RPMI7951 (cell line): ENCODE measurements at regions not wholly inside any gene's neighbourhood (a gene's known extent, or its start where the extent isn't known, plus 50 kb on each side); places are given as distances from the start of the nearest gene placed in this dataset.
"Not testable (repeated sequence)": the region's sequence is repeated elsewhere in the genome, so short reads cannot be mapped to it uniquely, and the experiment has no call there.

Source experiments
- DNase-seq: peaks from one replicate; pipeline ENCODE4 v3.0.0-alpha.2; 2012; ENCODE audit warnings: low read depth

DNA sequence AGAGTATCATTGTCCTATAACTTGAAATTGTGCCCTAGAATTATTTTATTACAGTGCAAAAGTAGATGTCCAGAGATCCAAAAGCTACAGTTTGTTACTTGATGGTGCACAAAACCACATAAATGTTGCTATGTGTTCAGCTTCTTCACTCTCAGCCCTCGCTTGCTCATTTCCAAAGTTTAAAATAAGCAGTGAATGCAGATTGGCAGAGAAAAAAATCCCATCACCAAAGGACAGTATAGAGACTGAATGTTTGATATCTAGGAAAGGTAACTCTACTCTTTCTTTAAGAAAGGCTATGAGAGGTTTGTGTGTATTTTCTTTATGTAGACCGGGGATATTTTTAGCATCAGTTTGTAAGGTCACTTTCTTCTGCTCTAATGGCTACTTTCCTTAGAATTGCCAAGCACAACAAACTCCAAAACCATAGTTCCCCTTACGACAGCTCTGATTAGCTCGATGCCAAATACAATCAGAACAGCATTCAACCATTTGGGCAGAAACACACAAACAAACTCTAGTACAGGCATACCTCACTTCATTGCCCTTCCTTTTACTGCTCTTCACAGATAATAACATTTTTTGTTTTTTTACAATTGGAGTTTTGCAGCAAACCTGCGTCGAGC, 164.1 kb upstream of the CCDC54 start:
- no peak for DNase-seq

DNA sequence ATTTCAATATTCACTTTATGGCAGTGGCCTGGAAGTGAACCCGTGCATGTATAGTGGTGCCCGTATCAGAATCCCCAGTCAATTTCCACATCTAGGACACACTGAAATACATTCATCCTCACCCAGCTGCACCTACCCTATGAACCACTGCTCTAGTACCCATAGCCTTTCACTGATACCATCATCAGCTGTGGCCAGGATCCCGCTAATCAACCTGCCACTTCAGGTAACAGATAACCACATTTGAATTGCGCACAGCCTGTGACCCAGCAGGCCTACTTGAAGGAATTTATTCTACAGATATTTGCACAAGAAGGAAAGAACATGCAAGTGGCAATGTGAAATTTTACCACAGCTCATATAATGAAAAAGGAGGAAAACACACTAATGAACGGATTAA, 161.0 kb upstream of the CCDC54 start:
- DNase-seq, result no peak

DNA sequence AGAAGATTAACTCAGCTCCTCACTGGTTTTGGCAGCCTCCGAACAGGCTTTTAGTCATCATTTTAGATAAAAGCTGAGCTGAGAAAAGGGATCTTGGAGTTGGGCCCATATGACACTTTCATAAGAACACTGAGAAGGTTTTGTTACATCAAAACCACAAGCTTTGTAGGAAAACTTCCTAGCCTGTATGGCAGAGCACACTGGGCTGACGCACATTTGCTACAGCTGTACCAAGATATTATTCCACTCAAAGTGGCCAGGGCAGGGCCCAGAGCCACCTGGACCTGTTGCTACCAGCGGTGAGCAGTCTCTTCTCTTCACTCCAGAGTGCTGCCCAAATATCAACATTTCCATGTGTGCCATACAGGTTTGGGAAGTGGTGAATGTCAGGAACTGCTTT, 160.5 kb upstream of the CCDC54 start:
- peak; percentile 98 for DNase-seq

DNA sequence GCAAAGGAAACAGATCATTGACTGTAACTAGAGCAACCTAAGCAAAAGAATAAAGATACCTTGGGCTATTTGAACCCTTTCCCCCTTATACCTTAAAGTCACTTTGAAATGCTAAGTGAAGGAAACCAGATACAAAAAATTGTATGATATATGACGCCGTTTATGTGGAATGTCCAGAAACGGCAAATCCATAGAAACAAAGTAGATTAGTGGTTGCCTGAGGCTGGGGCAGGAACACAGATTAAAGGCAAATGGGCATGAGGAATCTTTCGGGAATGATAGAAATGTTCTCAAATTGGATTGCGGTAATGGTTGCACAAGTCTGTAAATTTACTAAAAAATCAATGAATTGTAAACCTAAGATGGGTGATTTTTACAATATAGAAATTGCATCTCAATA, 160.1 kb upstream of the CCDC54 start:
- DNase-seq, result peak; percentile 97

DNA sequence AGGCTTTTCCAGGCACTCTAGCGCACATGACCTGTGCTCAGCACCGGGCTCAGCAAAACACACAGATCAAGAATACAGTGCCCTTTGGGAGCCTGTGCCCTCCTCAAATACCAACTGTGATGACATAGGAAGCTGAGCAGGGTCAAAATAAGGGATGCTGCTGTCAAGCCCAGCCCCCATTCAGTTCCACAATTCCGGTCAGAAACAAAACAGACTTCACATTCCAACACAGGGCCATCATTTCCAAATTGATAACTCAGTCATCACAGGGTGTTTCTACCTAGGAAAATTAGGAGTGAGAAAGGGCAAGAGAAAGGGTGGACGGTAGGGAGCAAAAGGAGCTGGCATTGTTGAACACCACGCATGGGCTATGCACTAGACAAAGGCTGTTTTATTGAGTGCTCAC, 158.4 kb upstream of the CCDC54 start:
- no peak for DNase-seq

DNA sequence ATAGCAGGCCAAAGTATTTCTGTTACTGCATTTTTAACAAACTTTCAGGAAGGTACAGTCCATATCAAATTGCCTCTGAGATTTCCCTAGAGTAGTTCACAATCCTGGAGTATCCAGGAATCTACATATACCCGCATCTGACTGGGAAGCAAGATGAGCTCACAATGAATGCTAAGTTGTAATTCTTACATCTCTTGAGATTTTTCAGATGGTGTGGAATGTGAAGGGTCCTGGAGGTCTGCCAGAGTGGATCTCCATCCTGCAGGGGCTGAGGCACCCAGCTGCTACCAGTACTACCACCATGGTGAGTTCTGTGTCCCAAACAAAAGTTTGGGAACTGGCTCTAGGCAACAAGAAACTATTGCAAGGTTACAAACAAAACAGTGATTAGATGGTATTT, 156.7 kb upstream of the CCDC54 start:
- DNase-seq, result no peak

DNA sequence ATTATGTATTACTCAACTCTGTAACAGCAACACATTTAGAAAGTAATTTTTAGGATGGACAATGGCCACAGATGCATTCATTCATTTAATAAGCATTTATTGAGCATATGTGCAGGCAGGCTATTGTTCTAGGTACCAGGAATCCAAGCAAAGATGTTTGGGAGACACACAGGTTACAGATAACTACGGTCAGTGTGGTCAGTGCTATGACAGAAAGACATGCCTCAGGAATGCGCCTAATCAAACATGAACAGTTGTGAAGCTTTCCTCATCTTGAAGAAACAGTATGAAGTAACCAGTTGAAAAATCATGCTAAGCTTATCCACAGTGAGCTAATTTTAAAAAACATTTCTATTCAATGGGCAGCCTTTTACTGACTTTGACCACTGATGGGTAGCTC, 155.4 kb upstream of the CCDC54 start:
- no peak for DNase-seq

DNA sequence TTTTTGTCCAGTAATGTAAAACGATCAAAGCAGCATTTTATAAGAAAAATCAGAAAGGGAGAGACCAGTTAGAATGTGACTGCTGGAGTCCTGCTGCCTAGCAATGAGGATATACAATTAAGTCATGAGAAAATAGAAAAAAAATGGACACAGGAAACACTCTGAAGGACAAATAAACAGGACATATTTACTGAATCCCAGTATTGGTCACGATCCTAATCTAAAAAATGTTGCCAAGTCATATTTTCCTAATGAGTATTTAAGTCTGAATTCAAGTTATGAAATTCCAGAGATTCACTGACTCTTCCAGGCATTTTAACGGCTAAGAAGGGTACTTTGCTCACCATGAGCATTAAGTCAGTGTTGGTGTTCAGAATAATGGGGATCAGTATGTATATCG, 154.3 kb upstream of the CCDC54 start:
- no peak for DNase-seq

DNA sequence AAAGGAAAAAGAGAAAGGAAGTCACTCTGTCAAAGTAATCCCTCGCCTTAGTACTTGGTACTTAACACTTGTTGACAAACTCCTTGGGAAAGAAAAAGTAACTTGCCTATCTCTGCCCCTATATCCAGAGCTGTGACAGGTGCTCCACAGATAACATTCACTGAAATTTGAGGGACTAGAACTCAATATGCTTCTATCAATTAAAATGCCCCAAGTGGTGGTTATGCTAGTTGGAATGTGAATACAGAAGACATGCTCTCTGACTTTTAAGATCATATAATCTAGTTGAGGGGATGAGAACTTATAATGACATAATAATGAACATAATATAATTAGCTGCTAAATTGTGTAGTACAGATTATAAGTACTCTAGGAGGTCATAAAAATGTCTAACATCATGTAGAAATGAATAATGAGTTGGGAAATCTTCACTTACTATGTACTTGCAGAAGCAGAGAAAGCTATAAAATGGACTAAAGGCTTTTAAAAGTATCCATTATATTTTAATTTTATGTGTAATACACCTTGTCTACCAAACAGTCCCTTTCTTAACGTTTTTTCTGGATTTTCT, 153.1 kb upstream of the CCDC54 start:
- DNase-seq, result no peak

DNA sequence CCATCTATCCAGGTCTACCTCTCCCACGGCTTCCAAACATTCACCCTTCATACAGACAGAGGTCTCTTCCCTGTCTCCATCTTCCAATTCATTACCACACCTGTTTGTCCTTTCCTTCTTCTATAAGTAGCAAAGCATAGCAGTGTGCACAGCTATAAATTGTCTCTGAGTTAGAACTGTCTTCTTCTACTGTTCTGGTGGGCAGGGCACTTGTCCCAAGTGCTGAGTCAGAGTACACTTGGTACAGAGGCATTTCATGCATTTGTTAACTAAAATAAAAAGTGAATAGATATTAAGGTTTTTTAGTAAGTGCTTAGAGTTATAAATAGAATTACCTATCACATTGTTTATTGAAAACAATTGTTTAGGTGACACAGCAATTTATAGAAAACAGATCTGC, 150.1 kb upstream of the CCDC54 start:
- DNase-seq, result no peak

DNA sequence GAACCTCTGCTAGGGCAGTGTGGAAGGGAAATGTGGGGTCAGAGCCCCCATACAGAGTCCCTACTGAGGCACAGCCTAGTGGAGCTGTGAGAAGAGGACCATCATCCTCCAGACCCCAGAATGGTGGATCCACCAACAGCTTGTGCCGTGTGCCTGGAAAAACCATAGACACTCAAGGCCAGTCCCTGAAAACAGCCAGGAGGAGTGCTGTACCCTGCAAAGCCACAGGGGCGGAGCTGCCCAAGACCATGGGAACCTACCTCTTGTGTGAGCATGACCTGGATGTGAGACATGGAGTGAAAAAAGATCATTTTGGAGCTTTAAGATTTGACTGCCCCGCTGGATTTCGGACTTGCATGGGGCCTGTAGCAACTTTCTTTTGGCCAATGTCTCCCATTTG, 143.4 kb upstream of the CCDC54 start:
- not testable (repeated sequence) for DNase-seq

DNA sequence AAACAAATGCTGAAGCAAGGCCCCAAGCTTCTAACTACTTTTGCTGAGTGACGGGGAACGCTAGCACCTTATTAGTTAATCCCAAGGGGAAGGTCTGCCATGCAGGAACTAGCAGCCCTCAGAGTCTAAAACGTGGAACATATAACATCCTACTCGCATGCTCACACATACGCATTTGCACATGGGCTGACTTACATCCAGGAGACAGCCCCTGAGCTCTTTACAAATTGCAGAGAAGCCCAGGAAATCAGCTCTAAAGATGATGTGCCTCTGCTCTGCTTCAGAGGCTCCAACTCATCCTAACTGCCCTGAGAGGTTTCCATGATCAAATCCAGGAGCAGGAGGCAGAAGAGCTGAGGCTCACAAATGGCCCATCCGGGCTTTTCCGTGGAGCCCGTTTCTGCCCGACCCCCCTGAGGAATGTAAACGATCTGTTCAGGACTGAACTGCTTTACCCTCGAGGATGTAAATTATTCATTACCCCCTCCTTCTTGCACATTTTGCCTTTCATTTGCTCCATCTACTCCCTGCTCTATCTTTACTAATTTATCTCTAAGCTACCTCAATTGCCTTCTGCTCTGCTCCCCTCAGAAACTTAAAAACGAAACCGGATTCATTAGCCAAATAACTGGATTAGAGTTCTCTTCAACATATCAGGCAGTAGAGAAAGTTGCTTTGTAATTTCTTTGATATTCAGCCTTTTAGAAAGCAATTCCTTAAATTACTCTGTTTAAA, 141.9 kb upstream of the CCDC54 start:
- peak; percentile 43 for DNase-seq

DNA sequence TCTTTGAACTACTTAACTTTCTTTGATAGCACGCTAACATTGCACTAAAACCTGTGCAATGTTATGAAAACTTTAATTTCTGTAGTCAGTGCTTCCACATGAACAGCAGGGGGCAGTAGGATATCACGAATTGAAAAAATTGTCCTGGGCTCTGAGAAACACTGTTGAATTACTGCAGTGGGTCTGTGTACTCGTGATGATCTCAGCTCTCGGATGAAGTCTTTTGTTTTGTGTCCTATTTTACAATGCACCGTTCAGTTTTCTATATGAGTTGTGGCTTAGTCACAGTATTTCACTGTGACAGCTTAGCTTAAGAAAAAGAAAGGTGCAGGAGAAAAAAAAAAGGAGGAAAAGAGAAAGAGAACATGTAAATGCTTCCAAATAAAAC, 141.3 kb upstream of the CCDC54 start:
- peak; percentile 85 for DNase-seq

DNA sequence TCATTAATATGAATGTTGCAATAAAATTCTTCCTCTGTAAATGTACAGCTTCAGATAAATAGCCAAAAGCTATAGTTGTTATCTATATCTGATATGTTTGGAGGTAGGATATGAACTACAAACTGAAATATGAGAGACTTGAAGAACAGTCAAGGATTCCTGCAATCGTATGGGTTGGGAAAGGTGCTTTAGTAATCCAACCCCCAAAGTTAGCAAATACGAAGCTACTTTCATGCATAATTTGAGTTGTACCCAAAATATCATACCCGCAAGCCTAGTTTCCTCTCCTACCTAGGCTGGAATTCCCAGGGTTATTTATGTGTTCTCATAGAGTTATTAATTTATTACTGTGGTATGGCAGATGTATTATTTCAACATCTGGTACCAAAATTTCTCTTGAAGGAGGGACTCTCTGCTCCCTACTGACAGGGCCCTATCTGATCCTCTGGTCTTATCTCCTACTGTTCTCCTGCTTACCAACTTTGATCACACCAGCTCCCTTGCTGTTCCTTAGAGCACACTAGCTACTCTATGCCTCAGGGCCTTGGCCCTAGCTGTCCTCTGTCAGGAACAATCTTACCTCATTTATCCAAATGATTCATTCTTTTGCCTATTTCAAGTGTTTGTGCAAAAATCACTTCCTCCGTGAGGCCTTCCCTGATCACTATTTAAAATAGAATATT, 140.4 kb upstream of the CCDC54 start:
- DNase-seq, result peak; percentile 25

DNA sequence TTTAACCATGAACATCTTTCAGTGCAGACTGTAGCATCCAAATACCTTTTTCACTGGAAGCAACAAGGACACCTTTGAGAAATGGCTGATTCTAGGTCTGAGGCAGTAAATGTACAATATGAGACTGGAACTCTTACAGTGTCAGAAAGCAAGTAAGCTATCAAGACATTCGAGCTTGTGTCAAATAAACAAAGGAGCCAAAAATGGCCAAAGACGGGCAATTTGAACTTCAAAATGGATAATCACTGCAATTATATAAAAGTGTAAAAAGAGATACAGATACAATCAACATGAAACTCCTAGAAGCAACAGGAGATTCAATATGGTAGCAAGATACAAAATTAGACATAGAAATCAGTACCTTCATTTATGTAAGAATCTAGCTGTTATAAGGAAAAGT, 138.5 kb upstream of the CCDC54 start:
- DNase-seq, result no peak

DNA sequence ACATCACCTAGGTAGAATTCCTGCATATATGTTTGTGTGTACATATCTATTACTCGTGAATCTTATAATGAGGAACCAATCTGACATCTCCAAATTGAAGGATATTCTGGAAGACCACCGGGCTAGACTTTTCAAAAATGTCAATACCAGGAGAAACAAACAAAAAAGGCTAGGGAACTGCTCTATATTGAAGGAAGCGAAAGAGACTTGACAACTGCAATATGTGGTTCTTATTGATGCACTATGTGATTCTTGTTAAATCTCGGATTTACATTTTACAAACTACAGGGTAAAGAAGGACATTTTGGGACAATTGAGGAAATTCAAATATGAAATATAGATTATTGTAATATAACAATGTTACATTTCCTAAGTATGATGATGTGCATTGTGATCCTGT, 137.5 kb upstream of the CCDC54 start:
- no peak for DNase-seq

DNA sequence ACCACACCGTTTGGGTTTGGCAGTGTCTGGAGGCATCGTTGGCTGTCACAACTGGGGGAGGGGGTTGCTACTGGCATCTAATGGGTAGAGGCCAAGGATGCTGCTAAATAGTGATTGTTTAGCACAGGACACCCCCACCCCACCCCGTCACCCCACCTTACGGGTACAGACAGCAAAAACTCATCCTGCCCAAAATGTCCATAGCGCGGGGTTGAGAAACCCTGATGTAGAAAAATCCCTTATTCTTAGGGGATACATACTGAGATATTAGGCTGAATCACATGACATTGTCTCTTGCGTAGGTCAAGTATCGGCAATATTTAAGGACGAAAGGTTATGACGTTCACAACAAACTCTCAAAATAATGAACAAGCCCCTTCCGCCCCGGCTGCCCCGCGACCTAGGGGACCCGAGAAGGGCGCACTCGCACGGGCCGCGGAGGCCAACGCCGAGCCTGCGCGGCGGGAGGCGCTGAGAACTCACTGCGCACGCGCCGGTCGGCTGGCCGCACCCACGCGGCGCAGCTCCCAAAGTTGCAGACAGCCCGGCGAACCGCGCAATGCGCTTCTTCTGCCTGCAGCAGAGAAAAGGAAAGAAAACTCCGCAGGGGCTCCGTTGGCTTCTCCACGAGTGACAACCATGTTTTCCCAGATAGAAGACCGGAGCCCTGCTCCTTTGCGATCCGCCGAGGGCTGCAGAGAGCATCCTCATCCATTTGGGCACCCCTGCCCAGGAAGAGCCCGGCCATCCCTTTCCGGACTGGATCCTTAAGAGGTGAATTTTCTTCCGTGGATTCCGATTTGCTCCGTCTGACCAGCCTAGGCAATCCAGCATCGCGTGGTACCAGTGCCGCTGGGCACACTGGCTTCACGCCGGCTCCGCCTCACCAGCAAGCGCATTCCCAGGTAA, 136.8 kb upstream of the CCDC54 start:
- peak; percentile 82 for DNase-seq

DNA sequence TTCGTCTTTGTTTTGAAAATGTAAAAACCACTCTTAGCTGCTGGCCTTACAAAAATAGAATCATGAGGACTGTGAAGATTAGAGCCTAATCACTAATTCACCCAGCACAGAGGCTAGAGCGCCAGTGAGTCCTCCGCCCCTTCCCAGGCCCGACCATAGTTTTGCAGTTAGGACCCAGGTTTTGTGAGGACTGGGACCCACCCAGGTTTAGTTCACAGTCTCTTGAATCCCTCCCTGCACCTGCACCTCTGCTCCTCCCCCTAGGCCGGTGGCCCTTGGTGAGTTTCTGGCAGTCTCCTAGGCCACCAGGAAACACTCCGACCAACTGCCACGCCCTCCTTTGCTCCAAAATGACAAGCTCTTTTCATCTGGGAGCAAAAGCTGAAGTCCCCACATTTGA, 136.0 kb upstream of the CCDC54 start:
- peak; percentile 24 for DNase-seq

DNA sequence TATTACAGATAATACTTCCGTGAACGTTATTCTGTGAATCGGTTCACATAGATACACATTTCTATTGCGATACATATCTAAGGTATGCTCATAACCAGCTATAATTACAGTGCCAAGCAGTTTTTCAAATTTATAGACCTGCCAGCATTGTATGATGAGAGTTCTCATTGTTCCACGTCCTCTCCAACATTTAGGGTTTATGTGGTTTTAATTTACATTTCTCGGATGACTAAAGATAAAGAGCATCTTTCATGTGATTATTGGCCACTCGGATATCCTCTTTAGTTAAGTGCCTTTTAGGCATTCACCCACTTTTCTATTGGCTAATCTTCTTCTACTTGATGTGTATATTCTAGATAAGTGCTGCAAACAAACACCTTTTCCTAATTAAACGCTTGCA, 134.7 kb upstream of the CCDC54 start:
- DNase-seq, result peak; percentile 6

DNA sequence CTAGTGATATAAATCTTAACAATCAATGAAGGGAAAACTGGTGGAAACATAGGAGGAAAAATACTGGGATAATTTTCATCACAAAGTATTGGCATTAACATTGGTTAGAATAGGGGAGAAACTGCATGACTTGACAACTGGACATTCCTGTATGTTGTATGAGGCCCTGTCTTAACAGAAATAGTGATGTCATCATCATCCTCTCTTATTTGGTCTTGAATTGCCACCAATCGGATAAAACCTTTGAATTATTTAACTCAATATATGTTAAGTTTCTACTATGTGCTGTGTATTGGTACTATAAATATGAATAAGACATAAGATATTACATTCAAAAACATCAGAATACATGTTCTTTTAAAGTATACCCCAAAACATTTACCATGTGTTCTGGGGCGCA, 130.1 kb upstream of the CCDC54 start:
- no peak for DNase-seq

DNA sequence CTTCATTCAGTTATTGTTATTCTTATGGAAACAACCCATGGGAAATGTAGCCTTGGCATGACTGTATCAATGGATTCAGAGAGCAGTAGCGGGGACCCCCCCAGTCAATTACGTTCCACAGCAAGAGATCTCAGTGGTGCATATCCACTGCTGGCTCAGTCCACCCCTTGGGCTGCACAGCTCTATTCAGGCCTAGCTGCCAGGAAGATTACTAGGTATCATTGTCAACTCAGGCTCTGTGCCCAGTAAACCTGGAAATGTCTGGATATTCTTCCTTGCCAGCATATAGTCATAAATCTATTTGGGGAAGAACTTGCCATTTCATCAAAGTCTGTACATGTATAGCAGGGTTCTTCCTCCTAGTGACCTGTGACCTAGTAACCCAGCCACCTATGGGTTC, 128.1 kb upstream of the CCDC54 start:
- DNase-seq, result no peak

DNA sequence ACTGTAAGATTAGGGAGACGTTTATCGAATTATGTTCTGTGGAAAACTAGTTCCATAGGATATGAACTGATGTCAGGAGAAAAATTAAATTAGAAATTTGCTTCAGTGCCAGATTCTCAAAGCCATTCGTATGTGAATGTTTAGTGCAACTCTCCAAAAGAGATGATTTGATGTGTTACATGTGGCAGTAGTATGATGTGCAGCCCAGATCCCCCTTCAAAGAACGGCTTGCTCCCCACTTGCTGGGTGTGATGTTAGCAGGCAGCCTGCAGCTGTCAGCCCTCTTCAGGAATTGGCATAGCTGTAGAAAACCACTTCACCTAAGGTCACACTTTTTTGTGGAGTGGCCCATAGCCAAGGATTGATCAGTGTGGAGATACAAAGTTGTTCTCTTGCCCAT, 127.0 kb upstream of the CCDC54 start:
- DNase-seq, result no peak
